Tibial artery (tissue), 4 donors: ENCODE measurements at regions not wholly inside any gene's neighbourhood (a gene's known extent, or its start where the extent isn't known, plus 50 kb on each side); places are given as distances from the start of the nearest gene placed in this dataset.
A peak's percentile ranks its signal among the peaks of the same experiment; 100 is the strongest.

Experiments
- DNase-seq, 2 donors: peaks; one replicate each; pipeline ENCODE4 v3.0.0-alpha.2; 2019
- H3K27ac ChIP-seq, 2 donors: fragments of 200-600 bp; sonication (generic) in 1 of 2; 1 replicate in 1 of 2; 2 replicates in 1 of 2; pipeline ENCODE4 v1.5.1; 2018 to 2019; ENCODE audit warnings: mild to moderate bottlenecking in 1 of 2
- H3K27me3 ChIP-seq, 2 donors: fragments of 200-600 bp; sonication (generic) in 1 of 2; one replicate each; pipeline versions ENCODE4 v1.5.1 to v1.6.0; 2016 to 2019
- H3K36me3 ChIP-seq, 3 donors: fragments of 200-600 bp; sonication (generic) in 2 of 3; one replicate each; pipeline ENCODE4 v1.5.1; 2016 to 2019; ENCODE audit warnings: mild to moderate bottlenecking in 2 of 3
- H3K4me1 ChIP-seq, 4 donors: fragments of 200-600 bp; sonication (generic) in 2 of 4; 1 replicate in 3 of 4; 2 replicates in 1 of 4; pipeline ENCODE4 v1.5.1; 2016 to 2019
- H3K4me3 ChIP-seq, 2 donors: fragments of 200-600 bp; sonication (generic) in 1 of 2; 1 replicate in 1 of 2; 2 replicates in 1 of 2; pipeline ENCODE4 v1.5.1; 2018 to 2019; ENCODE audit warnings: mild to moderate bottlenecking in 2 of 2
- H3K9me3 ChIP-seq, 3 donors: fragments of 200-600 bp; sonication (generic) in 1 of 3; one replicate each; pipeline ENCODE4 v1.5.1; 2016 to 2019
- intact Hi-C: fragments of 100-400 bp; cut with DNase I; formaldehyde crosslinking; loops from one replicate; pipeline ENCODE4 v1.15.0; 2023; ENCODE audit warnings: low total_unique reads
- TF ChIP-seq, protein P1 (sequence below), 2 experiments: fragments of 200-600 bp in 1 of 2; fragments of 450-650 bp in 1 of 2; IDR thresholded peaks; one replicate each; pipeline ENCODE4 v1.5.1; 2017 to 2019; ENCODE audit warnings: antibody characterized with exemption in 2 of 2, mild to moderate bottlenecking in 1 of 2, moderate library complexity in 1 of 2

DNA sequence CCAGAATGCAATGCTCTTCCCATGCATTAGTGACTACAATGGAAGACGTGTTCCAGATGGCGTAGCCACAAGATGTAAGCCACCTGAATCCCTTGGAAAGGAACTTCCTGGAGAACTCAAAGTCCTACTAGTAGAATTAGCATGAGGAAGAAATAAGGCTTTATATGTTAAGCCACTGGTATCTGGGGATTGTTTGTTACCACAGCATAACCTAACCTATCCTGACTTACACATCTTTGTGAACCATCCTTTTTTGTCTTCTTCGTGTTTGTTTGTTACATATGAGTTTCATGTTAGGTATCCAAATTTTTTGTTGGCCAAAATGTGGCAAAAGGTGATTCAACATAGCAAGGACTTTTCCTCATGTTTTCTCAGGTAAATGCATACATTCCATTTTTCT lies 188.9 kb downstream of the C1D start:
- TF ChIP-seq, protein P1, sequence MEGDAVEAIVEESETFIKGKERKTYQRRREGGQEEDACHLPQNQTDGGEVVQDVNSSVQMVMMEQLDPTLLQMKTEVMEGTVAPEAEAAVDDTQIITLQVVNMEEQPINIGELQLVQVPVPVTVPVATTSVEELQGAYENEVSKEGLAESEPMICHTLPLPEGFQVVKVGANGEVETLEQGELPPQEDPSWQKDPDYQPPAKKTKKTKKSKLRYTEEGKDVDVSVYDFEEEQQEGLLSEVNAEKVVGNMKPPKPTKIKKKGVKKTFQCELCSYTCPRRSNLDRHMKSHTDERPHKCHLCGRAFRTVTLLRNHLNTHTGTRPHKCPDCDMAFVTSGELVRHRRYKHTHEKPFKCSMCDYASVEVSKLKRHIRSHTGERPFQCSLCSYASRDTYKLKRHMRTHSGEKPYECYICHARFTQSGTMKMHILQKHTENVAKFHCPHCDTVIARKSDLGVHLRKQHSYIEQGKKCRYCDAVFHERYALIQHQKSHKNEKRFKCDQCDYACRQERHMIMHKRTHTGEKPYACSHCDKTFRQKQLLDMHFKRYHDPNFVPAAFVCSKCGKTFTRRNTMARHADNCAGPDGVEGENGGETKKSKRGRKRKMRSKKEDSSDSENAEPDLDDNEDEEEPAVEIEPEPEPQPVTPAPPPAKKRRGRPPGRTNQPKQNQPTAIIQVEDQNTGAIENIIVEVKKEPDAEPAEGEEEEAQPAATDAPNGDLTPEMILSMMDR (IDR thresholded peaks at IDR 0.05), result no peak
- no peak overlapping the region for H3K4me3 ChIP-seq
- no peaks in the 10 kb centered on the region for H3K9me3 ChIP-seq
- no peaks in the 10 kb centered on the region for H3K36me3 ChIP-seq
- H3K4me1 ChIP-seq, result peaks cover 0 to 52% (median 24%) of the 10 kb centered on the region in 4 donors
- H3K27me3 ChIP-seq, result no peaks in the 10 kb centered on the region
- DNase-seq, result no peak
- intact Hi-C loops, result no loop called here
- no peak overlapping the region for H3K27ac ChIP-seq

- no peak for DNase-seq
- Histone ChIP-seq H3K4me1 (peaks cover 0 to 33% (median 20%) of the 10 kb centered on the region in 4 donors), H3K27ac (no peak overlapping the region), H3K4me3 (no peak overlapping the region), H3K27me3 (no peaks in the 10 kb centered on the region), H3K9me3 (no peaks in the 10 kb centered on the region), H3K36me3 (no peaks in the 10 kb centered on the region)
- TF ChIP-seq, protein P1 (IDR thresholded peaks at IDR 0.05), result no peak
- intact Hi-C loops, result no loop called here
Observed at GRCh38 chr2:67876176-67876575, 186.6 kb downstream of the C1D start.

DNA sequence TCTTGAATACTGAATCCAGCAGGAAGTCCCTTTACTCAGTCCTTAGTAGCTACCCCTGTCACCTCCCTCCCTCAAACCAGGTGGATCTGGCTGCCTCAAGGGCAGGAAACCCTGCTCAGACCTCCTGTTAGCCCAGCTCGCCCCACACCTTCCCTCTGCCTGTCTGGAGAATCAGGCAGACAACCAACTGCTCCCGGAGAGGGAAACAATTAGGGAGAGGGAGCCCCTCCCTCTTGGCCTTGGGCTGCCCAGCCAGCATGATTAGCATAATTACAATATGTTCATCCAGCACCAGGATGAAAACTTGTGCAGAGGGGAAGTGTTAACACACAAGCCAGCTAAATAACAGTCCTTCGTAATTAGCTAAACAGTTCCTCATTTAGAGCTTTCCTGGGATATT lies 185.5 kb downstream of the C1D start:
- intact Hi-C loops, result no loop called here
- no peak overlapping the region for H3K4me3 ChIP-seq
- H3K4me1 ChIP-seq, result peaks cover 0 to 33% (median 15%) of the 10 kb centered on the region in 4 donors
- DNase-seq, result no peak
- no peak overlapping the region for H3K27ac ChIP-seq
- no peaks in the 10 kb centered on the region for H3K36me3 ChIP-seq
- TF ChIP-seq, protein P1 (IDR thresholded peaks at IDR 0.05), result no peak
- H3K9me3 ChIP-seq, result no peaks in the 10 kb centered on the region
- H3K27me3 ChIP-seq, result no peaks in the 10 kb centered on the region

GRCh38 chr2:67878743-67879142 lies 184.1 kb downstream of the C1D start:
- H3K36me3 ChIP-seq, result no peaks in the 10 kb centered on the region
- DNase-seq, result no peak
- H3K27ac ChIP-seq, result peak overlapping the region in 1 of 2 donors; percentile 4
- TF ChIP-seq, protein P1 (IDR thresholded peaks at IDR 0.05), result no peak
- no peaks in the 10 kb centered on the region for H3K27me3 ChIP-seq
- H3K4me1 ChIP-seq, result peaks cover 0 to 36% (median 18%) of the 10 kb centered on the region in 4 donors
- H3K4me3 ChIP-seq, result no peak overlapping the region
- intact Hi-C loops, result no loop called here
- no peaks in the 10 kb centered on the region for H3K9me3 ChIP-seq

DNA sequence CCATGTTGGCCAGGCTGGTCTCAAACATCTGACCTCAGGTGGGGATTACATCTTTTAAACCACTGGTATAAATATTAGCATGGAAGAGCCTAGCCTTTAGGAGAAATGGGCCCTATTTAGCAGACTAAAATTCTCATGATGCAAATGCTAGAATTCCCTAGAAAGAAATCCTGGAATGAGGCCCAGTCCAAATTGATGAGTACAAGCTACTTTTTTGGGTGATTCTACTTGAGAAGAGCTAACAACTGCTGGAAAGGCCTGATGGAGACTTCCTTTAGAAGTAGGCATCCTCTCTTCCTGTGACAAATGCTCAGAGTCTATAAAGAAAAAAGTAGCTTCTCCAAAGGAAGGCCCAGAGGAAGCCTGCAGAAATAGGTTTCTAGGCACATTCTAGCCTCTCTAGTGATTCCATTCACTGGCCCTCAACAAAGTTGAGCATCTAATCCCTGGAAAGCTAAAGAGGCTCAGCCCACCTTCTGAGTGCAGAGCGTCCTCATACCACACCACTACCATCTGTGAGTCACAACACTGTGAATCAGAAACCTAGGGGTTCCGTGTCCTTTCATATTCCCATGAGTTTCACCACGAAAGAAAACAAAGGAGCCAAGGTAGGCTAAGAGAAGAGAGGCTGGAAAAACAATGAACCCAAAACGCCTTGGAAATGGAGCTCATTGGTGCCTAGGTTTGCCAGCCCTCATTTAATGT lies 183.1 kb downstream of the C1D start:
- intact Hi-C loops, result no loop called here
- Histone ChIP-seq H3K36me3 (no peaks in the 10 kb centered on the region), H3K9me3 (no peaks in the 10 kb centered on the region), H3K27ac (peak overlapping the region; percentile 51 to 71), H3K4me3 (no peak overlapping the region), H3K27me3 (no peaks in the 10 kb centered on the region), H3K4me1 (peaks cover 0 to 39% (median 19%) of the 10 kb centered on the region in 4 donors)
- no peak for DNase-seq
- TF ChIP-seq, protein P1 (IDR thresholded peaks at IDR 0.05), result no peak
